A673 (cell line): ENCODE measurements at regions not wholly inside any gene's neighbourhood (a gene's known extent, or its start where the extent isn't known, plus 50 kb on each side); places are given as distances from the start of the nearest gene placed in this dataset.
"Not testable (repeated sequence)": the region's sequence is repeated elsewhere in the genome, so short reads cannot be mapped to it uniquely, and the experiment has no call there.

ENCODE experiments used
- BruUV-seq: library from RNA; stranded (reverse); fragments of 400-500 nt; replicated peaks from 2 replicates; lab custom pipeline; 2021; lab: Mats Ljungman, UMichigan
- CTCF ChIA-PET: fragments of 300-600 bp; sonication (Branson Sonifier 250); formaldehyde crosslinking; loops from one replicate; lab custom pipeline; 2022; ENCODE audit warnings: antibody characterized with exemption; lab: Charles Lee
- POLR2A ChIA-PET: fragments of 300-600 bp; sonication (Branson Sonifier 250); formaldehyde crosslinking; loops from one replicate; lab custom pipeline; 2022; ENCODE audit warnings: antibody characterized with exemption; ENCODE audit not compliant: low non-redundant PET; lab: Charles Lee
- DNase-seq: peaks from one replicate; pipeline ENCODE4 v3.0.0-alpha.2; 2015; ENCODE audit warnings: low spot score
- H3K27ac ChIP-seq: fragments of 200-600 bp; sonication (generic); 2 replicates; pipeline ENCODE4 v1.5.1; 2016; ENCODE audit warnings: mixed run types, low read depth, mild to moderate bottlenecking, mixed read lengths, antibody characterized with exemption, low read length; ENCODE audit not compliant: poor library complexity, severe bottlenecking
- H3K27me3 ChIP-seq: fragments of 200-600 bp; sonication (generic); replicated peaks from 2 replicates; pipeline ENCODE4 v1.6.1; 2017; ENCODE audit warnings: mixed run types, low read depth, mild to moderate bottlenecking, mixed read lengths, antibody characterized with exemption, low read length; ENCODE audit not compliant: insufficient read depth, poor library complexity
- H3K36me3 ChIP-seq: fragments of 200-600 bp; sonication (generic); 2 replicates; pipeline ENCODE4 v1.6.1; 2016; ENCODE audit warnings: mixed run types, mild to moderate bottlenecking, mixed read lengths, antibody characterized with exemption, low read length; ENCODE audit not compliant: insufficient read depth, poor library complexity, severe bottlenecking
- H3K4me1 ChIP-seq: fragments of 200-600 bp; sonication (generic); 2 replicates; pipeline ENCODE4 v1.6.1; 2017; ENCODE audit warnings: mixed run types, mild to moderate bottlenecking, mixed read lengths, antibody characterized with exemption, low read length; ENCODE audit not compliant: insufficient read depth, poor library complexity, severe bottlenecking
- H3K4me3 ChIP-seq: fragments of 200-600 bp; sonication (generic); 2 replicates; pipeline ENCODE4 v1.5.1; 2016; ENCODE audit warnings: low read depth, mixed run types, mild to moderate bottlenecking, mixed read lengths, low read length; ENCODE audit not compliant: poor library complexity, severe bottlenecking
- H3K9me3 ChIP-seq: fragments of 200-600 bp; sonication (generic); 2 replicates; pipeline ENCODE4 v1.6.1; 2016; ENCODE audit warnings: mixed run types, low read depth, mild to moderate bottlenecking, mixed read lengths, antibody characterized with exemption, low read length; ENCODE audit not compliant: poor library complexity, severe bottlenecking
- CTCF ChIP-seq: fragments of 300-800, 200-600 bp; sonication (generic); conservative IDR thresholded peaks from 2 replicates; pipeline ENCODE4 v1.5.1; 2017; ENCODE audit warnings: low read depth, mild to moderate bottlenecking, antibody characterized with exemption, low read length, moderate library complexity, mixed read lengths
- EZH2 ChIP-seq: fragments of 200-600 bp; sonication (generic); IDR thresholded peaks from 2 replicates; pipeline ENCODE4 v1.6.1; 2017; ENCODE audit warnings: borderline replicate concordance, low read depth, mild to moderate bottlenecking, mixed read lengths, antibody characterized with exemption, low read length; ENCODE audit not compliant: poor library complexity, severe bottlenecking
- intact Hi-C: fragments of 100-400 bp; cut with micrococcal nuclease; formaldehyde crosslinking; loops from one replicate; pipeline ENCODE4 v1.10.0; 2022; ENCODE audit not compliant: unreplicated experiment

DNA sequence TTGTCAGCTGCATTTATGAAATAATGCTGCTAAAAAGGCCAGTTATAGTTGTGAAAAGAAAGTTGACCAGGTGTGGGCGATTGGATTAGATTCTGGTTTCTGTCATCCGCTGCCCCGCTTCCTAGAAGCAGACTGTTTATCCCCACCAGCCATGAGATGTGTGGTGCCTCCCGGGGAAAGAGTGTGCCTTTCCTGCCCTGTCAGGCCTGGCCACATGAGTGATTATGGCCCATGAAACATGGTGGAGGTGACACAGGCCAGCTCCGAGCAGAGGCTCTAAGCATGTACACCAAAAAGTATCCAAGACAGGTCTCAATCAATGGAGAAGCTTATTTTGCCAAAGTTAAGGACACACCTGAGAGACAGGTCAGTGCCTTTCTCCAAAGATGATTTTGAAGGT is 85.4 kb upstream of the ABHD2 start:
- Histone ChIP-seq H3K27me3 (no peaks in the 10 kb centered on the region), H3K9me3 (no peaks in the 10 kb centered on the region), H3K4me3 (no peak overlapping the region), H3K4me1 (no peaks in the 10 kb centered on the region), H3K27ac (no peak overlapping the region), H3K36me3 (no peaks in the 10 kb centered on the region)
- no TSS peak for BruUV-seq
- ChIA-PET POLR2A (no interaction called here), CTCF (interaction anchor here (2.1 kb wide), 1 partner anchor 98 kb away, joined by 14 read pairs; no protein-coding TSS in a partner anchor)
- intact Hi-C loops: no loop called here
- TF ChIP-seq EZH2 (no peak), CTCF (no peak)
- DNase-seq: no peak

- intact Hi-C loops: no loop called here
- Histone ChIP-seq H3K27me3 (no peaks in the 10 kb centered on the region), H3K4me1 (no peaks in the 10 kb centered on the region), H3K9me3 (no peaks in the 10 kb centered on the region), H3K36me3 (no peaks in the 10 kb centered on the region), H3K4me3 (no peak overlapping the region), H3K27ac (no peak overlapping the region)
- ChIA-PET CTCF (interaction anchor here (0.7 to 2.1 kb wide), 3 partner anchors 99 to 327 kb away, joined by 3 to 14 read pairs (median 8); no protein-coding TSS in a partner anchor), POLR2A (no interaction called here)
- no TSS peak for BruUV-seq
- DNase-seq: peak; percentile 56
- TF ChIP-seq EZH2: no peak
- peak; percentile 58 for TF ChIP-seq CTCF
These were observed 84.2 kb upstream of the ABHD2 start for GRCh38 chr15:89003865-89004725.

- ChIA-PET CTCF (interaction anchor here (1.4 to 2.1 kb wide), 2 partner anchors 100 to 104 kb away, joined by 8 to 14 read pairs; no protein-coding TSS in a partner anchor), POLR2A (no interaction called here)
- Histone ChIP-seq H3K9me3 (no peaks in the 10 kb centered on the region), H3K4me1 (no peaks in the 10 kb centered on the region), H3K4me3 (no peak overlapping the region), H3K36me3 (no peaks in the 10 kb centered on the region), H3K27me3 (no peaks in the 10 kb centered on the region), H3K27ac (no peak overlapping the region)
- no peak for DNase-seq
- TF ChIP-seq CTCF (no peak), EZH2 (no peak)
- no TSS peak for BruUV-seq
- intact Hi-C loops: no loop called here
These were observed 83.6 kb upstream of the ABHD2 start for GRCh38 chr15:89004726-89005030.

DNA sequence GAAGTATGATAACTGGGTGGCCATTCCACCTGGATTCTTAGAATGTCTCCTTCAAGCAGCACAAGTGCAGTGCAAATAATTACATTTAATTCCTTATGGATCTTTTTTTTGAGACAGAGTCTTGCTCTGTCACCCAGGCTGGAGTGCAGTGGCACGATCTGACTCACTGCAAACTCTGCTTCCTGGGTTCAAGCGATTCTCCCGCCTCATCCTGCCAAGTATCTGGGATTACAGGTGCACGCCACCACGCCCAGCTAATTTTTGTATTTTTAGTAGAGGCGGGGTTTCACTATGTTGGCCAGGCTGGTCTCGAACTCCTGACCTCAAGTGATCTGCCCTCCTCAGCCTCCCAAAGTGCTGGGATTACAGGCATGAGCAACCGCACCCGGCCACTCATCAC is 80.7 kb upstream of the ABHD2 start:
- BruUV-seq, CTCF ChIA-PET: not testable (repeated sequence)

More for the DNA sequence above, 80.7 kb upstream of the ABHD2 start:
- POLR2A ChIA-PET, H3K27me3 ChIP-seq, intact Hi-C loops, H3K4me3 ChIP-seq, H3K27ac ChIP-seq, H3K9me3 ChIP-seq, H3K36me3 ChIP-seq, DNase-seq, H3K4me1 ChIP-seq: not testable (repeated sequence)
